ENCODE measurements at regions not wholly inside any gene's neighbourhood (a gene's known extent, or its start where the extent isn't known, plus 50 kb on each side); places are given as distances from the start of the nearest gene placed in this dataset.

DNA sequence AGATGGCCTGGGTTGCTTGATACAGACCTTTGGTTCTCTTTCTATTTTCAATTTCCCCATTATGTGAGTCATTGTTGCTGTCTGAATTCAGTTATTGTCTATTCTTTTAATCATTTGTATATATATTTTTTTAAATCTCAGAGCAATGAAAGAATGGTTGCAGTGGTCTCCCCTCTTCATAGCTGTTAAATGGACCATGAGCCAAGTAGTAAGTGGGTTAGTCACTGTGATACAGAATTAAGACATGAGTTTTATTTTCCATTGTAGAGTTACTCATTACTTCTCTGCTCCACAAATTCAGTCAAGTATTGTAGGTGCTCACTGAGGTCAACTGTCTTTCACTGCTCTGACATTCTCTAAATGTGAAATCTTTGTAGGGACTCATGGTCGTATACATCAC lies 174.6 kb upstream of the GRAMD2B start:
- TF ChIP-seq CTCF (conservative IDR thresholded peaks at IDR 0.05; ENCODE audit: low read length): no peak
- no peak for TF ChIP-seq EZH2phosphoT487 (IDR thresholded peaks at IDR 0.05; ENCODE audit: borderline replicate concordance, low read depth, low read length)
- BruUV-seq (replicated peaks): no TSS peak
- no peak overlapping the region for H3K4me2 ChIP-seq (ENCODE audit: low read length)
- no peaks in the 10 kb centered on the region for H4K20me1 ChIP-seq (ENCODE audit: insufficient read depth, low read length)
- no peaks in the 10 kb centered on the region for H3K36me3 ChIP-seq (ENCODE audit: insufficient read depth, low read length)
- H3K27ac ChIP-seq (ENCODE audit: low read depth, low read length, poor library complexity, severe bottlenecking): no peak overlapping the region
- intact Hi-C loops (cut with micrococcal nuclease; ENCODE audit: unreplicated experiment): no loop called here
- H2AFZ ChIP-seq (ENCODE audit: low read length): no peak overlapping the region
- H3K9me2 ChIP-seq (ENCODE audit: insufficient read depth, low read length): no peaks in the 10 kb centered on the region
- ChIA-PET POLR2A (no interaction called here), CTCF (ENCODE audit: unreplicated experiment) (no interaction called here)
- no peaks in the 10 kb centered on the region for H3K79me2 ChIP-seq (ENCODE audit: insufficient read depth, low read depth, low read length)
- no peak for DNase-seq (ENCODE audit: low spot score)
- no peaks in the 10 kb centered on the region for H3K9me3 ChIP-seq (ENCODE audit: low read length)
- no peak overlapping the region for H3K4me3 ChIP-seq (ENCODE audit: low read depth, low read length, poor library complexity, severe bottlenecking)
- no peaks in the 10 kb centered on the region for H3K4me1 ChIP-seq (ENCODE audit: insufficient read depth, low read length, poor library complexity, severe bottlenecking)

DNA sequence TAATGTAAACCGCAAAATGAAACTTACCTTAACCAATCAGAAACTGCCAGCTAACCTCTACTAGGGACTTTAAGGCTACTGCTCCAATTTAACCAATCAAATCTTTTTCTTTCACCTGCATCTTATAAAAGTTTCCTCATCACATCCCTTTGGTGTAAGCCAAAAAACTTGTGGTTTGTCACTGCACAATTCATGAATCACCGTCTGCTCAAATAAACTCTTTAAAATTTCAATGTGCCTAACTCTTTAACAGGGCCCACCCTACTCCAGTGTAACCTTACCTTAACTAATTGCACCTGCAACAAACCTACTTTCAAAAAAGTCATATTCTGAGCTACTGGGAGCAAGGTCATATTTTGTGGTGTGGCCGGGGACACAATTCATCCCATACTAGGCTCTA lies 172.2 kb upstream of the GRAMD2B start:
- TF ChIP-seq EZH2phosphoT487 (IDR thresholded peaks at IDR 0.05; ENCODE audit: borderline replicate concordance, low read depth, low read length) (no peak), CTCF (conservative IDR thresholded peaks at IDR 0.05; ENCODE audit: low read length) (no peak)
- ChIA-PET POLR2A (interaction anchor here (0.9 kb wide), 1 partner anchor 12 kb away, joined by 3 read pairs; no protein-coding TSS in a partner anchor), CTCF (ENCODE audit: unreplicated experiment) (no interaction called here)
- no peaks in the 10 kb centered on the region for H4K20me1 ChIP-seq (ENCODE audit: insufficient read depth, low read length)
- H3K36me3 ChIP-seq (ENCODE audit: insufficient read depth, low read length): no peaks in the 10 kb centered on the region
- no peak overlapping the region for H3K4me2 ChIP-seq (ENCODE audit: low read length)
- no peaks in the 10 kb centered on the region for H3K4me1 ChIP-seq (ENCODE audit: insufficient read depth, low read length, poor library complexity, severe bottlenecking)
- DNase-seq (ENCODE audit: low spot score): no peak
- H3K9me3 ChIP-seq (ENCODE audit: low read length): no peaks in the 10 kb centered on the region
- H3K27ac ChIP-seq (ENCODE audit: low read depth, low read length, poor library complexity, severe bottlenecking): no peak overlapping the region
- H3K9me2 ChIP-seq (ENCODE audit: insufficient read depth, low read length): no peaks in the 10 kb centered on the region
- intact Hi-C loops (cut with micrococcal nuclease; ENCODE audit: unreplicated experiment): no loop called here
- no peak overlapping the region for H2AFZ ChIP-seq (ENCODE audit: low read length)
- no peak overlapping the region for H3K4me3 ChIP-seq (ENCODE audit: low read depth, low read length, poor library complexity, severe bottlenecking)
- BruUV-seq (replicated peaks): no TSS peak
- H3K79me2 ChIP-seq (ENCODE audit: insufficient read depth, low read depth, low read length): no peaks in the 10 kb centered on the region

DNA sequence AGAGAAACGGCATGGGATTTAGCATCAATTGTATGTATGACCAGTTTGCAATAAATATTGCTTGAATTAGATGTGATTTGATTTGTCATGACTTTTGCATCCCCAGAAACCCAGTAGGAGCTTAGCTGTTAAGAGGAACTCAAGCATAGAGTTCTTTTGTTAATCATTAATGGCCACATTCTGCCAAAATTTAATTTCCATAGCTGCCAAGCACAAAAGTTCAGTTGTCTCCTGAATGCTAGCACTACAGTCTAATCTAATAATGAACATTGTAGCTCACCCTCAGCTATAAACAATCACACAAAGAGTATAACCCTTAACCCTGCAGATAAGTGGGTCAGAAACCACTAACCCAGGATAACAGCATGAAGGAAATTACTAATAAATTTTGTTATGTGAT lies 169.8 kb upstream of the GRAMD2B start:
- no peaks in the 10 kb centered on the region for H3K36me3 ChIP-seq (ENCODE audit: insufficient read depth, low read length)
- no peak for DNase-seq (ENCODE audit: low spot score)
- intact Hi-C loops (cut with micrococcal nuclease; ENCODE audit: unreplicated experiment): no loop called here
- no peak overlapping the region for H2AFZ ChIP-seq (ENCODE audit: low read length)
- TF ChIP-seq EZH2phosphoT487 (IDR thresholded peaks at IDR 0.05; ENCODE audit: borderline replicate concordance, low read depth, low read length) (no peak), CTCF (conservative IDR thresholded peaks at IDR 0.05; ENCODE audit: low read length) (no peak)
- H3K79me2 ChIP-seq (ENCODE audit: insufficient read depth, low read depth, low read length): no peaks in the 10 kb centered on the region
- H3K4me2 ChIP-seq (ENCODE audit: low read length): no peak overlapping the region
- no peaks in the 10 kb centered on the region for H3K9me3 ChIP-seq (ENCODE audit: low read length)
- no peaks in the 10 kb centered on the region for H4K20me1 ChIP-seq (ENCODE audit: insufficient read depth, low read length)
- no TSS peak for BruUV-seq (replicated peaks)
- H3K4me1 ChIP-seq (ENCODE audit: insufficient read depth, low read length, poor library complexity, severe bottlenecking): no peaks in the 10 kb centered on the region
- POLR2A ChIA-PET: no interaction called here
- no peaks in the 10 kb centered on the region for H3K9me2 ChIP-seq (ENCODE audit: insufficient read depth, low read length)
- CTCF ChIA-PET (ENCODE audit: unreplicated experiment): no interaction called here
- no peak overlapping the region for H3K4me3 ChIP-seq (ENCODE audit: low read depth, low read length, poor library complexity, severe bottlenecking)
- no peak overlapping the region for H3K27ac ChIP-seq (ENCODE audit: low read depth, low read length, poor library complexity, severe bottlenecking)
